GM18907 (cell line): ENCODE measurements at regions not wholly inside any gene's neighbourhood (a gene's known extent, or its start where the extent isn't known, plus 50 kb on each side); places are given as distances from the start of the nearest gene placed in this dataset.
"Not testable (repeated sequence)": the region's sequence is repeated elsewhere in the genome, so short reads cannot be mapped to it uniquely, and the experiment has no call there.

Experiments used
- ATAC-seq: cut with Tn5 transposase; IDR thresholded peaks from one replicate; pipeline ENCODE4 v1.9.1; 2021; ENCODE audit warnings: mild to moderate bottlenecking, moderate library complexity; ENCODE audit not compliant: unreplicated experiment

DNA sequence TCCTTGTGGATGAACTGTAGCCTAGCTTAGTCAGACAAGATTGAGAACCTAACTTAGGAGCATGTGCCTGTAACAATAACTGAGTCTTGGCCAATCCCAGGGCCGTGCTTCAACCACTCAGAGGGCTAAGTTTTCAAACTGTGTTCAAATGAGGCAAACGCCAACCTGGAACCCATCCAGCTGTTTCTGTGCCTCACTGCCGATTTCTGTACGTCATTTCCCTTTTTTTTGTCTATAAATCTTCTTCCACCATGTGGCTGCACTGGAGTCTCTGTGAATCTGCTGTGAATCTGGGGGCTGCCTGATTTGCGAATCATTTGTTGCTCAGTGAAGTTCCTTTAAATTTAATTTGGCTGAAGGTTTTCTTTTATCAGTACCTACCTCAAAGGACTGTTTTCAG, 115.0 kb upstream of the CHD6 start:
- no peak for ATAC-seq

DNA sequence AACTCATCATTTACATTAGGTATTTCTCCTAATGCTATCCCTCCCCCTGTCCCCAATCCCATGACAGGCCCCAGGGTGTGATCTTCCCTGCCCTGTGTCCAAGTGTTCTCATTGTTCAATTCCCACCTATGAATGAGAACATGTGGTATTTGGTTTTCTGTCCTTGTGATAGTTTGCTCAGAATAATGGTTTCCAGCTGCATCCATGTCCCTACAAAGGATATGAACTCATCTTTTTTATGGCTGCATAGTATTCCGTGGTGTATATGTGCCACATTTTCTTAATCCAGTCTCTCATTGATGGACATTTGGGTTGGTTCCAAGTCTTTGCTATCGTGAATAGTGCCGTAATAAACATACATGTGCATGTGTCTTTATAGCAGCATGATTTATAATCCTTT, 113.0 kb upstream of the CHD6 start:
- ATAC-seq: not testable (repeated sequence)

DNA sequence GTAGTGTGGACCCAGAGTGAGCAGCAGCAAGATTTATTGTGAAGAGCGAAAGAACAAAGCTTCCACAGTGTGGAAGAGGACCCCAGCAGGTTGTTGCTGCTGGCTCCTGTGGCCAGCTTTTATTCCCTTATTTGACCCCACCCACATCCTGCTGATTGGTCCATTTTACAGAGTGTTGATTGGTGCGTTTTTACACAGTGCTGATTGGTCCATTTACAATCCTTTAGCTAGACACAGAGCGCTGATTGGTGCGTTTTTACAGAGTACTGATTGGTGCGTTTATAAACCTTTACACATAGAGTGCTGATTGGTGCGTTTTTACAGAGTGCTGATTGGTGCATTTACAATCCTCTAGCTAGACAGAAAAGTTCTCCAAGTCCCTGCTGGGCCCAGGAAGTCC, 109.5 kb upstream of the CHD6 start:
- not testable (repeated sequence) for ATAC-seq

DNA sequence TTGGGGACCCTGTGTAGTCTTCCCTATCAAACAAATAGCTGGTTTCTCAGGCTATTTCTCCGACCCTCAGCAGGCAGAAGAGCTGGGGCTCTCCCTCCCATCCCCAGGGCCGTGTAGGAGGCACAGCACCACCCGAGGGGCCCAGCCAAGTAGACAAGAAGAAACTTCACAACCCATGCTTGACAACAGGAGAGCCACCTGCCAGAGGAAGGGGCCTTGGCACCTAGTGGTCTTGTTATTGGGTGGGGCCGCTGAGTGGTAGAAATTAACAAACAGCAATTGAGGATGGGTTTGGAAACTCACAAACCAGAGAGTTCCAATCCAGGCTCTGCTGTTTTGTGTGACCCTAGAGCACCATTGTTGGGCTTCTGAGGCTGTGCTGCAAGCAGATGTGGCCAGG, 108.5 kb upstream of the CHD6 start:
- no peak for ATAC-seq

DNA sequence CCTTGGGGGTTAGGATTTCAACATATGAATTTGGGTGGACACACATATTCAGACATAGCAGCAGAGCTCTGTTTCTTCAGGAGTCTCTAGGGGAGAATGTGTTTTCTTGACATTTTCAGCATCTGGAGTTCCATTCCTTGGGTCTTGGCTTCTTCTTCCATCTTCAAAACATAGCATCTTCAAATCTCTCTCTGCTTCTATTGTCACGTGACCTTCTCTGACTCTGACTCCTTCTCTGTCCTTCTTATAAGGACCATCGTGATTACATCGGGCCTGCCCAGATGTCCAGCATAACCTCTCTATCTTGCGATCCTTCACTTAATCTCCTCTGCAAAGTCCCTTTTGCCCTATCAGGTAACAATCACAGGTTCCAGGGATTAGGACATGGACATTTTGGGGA, 101.0 kb upstream of the CHD6 start:
- no peak for ATAC-seq

DNA sequence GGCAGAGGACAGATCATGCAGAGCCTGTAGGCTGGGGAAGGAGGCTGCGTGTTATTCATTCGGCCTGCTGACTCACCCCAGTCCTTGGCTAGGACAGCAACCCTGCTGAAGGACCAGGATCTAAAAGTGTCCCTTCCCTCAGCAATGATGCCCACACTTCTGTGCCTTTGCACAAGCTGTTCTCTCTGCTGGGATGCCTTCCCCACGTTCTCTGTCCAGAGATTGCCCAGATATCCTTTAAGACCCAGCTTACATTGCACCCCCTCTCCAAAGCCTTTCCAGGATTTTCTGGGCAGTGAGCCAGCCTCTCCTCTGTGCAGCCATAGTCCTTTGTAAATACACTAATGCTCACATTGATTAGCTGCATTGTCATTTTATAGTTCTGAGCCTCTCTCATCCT, 99.3 kb upstream of the CHD6 start:
- ATAC-seq: no peak

DNA sequence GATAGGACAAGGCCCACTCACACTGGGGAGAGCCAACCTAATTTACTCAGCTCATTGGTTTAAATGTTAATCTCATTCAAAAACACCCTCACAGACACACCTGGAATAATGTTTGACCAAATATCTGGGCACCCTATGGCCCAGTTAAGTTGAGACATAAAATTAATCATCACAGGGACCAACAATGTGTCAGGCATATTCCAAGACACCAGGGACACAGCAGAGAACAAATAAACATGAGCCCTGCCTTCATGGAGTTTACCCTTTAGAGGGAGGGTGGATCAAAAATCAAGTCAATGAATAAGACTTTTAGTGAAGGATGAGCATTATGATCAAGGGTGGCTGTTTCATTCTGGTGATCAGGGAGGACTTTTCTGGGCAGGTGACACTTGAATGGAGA, 98.7 kb upstream of the CHD6 start:
- ATAC-seq: no peak

DNA sequence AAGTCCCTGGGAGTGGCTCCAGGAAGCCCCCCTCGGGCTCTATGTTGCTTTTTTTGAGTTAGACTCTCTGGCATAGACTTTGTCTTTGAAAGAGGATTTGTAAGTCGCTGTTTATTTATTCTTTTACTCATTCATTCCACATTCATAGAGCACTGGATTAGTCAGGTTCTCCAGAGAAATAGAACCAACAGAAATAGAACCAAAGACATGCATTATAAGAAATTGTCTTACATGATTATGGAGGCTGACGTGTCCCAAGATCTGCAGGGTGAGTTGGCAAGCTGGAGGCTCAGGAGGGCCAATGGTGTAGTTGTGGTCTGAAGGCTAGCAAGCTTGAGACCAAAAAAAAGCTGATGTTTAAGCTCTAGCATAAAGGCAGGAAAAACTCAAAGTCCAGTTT, 98.3 kb upstream of the CHD6 start:
- no peak for ATAC-seq

DNA sequence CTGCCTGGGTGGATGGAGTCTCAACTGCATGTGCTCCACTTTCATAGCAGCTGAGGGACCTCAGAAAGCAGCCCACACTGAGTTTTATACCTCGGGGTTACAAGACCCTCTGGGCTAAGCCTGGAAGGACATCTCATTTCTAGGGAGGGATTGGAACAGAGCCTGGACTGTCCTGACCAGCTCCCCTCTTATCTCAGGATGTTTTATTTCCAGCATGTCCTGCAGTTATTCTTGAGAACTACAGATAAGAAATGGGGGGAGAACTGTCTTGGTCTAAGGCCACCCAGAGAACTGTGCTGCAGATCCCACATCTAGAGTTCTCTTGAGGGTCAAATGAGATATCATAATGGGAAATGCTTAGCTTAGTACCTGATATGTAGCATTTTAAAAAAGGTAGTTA, 97.3 kb upstream of the CHD6 start:
- ATAC-seq: no peak

DNA sequence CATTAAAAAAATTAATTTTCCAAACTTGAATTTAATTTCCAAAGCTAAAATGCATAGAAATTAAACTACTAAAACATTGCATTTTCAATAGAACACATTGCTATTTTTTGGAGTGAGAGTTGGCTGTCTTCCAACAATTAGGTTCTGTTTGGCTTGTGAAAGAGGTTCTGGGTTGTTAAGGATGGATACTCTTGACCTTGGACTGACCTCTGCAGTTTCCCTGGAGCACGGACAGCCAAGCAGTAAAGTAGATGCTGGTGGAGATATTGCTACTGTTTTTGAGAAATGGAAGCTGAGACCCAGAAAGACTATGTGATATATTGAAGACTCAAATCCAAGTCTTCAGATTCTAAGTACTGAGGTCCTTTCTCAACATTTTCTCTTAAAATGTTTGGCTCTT, 95.9 kb upstream of the CHD6 start:
- ATAC-seq: no peak

DNA sequence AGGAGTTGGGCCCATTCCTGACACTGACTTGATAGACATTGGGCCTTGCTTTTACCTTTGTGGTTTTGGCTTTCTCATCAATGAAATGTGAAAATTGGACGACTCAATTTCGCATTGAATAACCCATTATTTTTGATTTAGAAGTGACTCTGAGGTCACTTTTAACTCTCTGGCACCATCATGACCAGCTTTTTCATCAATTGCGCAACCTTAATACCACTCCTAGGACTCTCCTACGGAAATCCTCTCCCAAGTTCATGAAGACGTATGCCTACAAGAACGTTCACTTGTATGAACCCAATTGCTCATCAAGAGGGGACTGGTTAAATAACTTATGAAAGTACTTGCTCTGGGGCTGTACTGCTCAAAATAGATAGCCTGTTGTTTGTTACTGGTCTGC, 86.7 kb upstream of the CHD6 start:
- no peak for ATAC-seq

DNA sequence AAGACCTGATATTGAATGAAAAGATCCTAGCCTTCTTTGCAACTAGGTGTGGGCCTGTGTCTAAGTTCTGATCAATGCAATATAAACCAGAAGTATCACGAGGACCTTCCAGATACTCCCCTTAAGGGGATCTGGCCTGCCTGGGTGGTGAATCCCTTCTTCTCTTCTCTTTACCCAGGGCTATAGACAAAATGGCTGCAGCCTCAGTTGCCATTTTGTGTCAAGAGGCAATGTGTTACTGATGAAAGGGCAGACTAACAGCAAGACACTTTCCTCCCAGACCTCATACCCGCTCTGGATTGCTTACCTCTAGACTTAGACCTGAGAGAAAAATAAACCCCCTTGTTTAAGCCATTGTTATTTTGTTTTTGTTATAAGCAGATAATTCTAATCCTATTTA, 84.5 kb upstream of the CHD6 start:
- ATAC-seq: no peak

DNA sequence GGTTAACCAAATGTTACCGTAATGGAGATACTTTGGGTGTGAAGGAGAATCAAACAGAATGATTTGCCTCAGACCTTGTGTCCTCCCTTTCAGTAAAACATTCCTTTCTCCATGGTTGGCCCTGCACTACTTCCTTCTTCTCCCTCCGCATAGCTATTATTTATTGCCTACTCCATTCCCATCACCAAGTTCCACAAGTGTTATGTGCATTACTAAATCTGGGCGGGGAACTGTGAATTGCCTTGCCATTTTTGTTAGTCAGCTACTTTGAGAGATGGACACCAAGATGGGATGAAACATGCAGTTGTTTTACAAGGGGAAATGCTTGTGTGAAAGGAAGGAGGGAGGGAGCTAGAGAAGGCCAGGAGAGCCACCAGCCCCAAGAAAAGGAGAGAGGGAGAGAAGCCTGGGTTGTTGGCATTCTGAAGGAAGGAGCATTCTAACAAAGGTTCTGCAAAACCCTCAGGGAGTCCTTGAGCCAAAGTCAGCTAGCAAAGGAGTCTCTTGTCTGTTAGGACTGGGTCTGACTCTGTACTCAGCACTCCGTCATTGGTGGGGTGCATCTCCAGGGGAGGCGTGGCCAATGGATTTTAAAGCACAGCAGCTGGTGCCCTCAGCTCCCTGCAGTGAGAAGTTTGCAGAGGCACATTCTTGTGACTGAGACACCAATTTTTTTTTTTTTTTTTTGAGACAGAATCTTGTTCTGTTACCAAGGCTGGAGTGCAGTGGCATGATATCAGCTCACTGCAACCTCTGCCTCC, 83.6 kb upstream of the CHD6 start:
- no peak for ATAC-seq

DNA sequence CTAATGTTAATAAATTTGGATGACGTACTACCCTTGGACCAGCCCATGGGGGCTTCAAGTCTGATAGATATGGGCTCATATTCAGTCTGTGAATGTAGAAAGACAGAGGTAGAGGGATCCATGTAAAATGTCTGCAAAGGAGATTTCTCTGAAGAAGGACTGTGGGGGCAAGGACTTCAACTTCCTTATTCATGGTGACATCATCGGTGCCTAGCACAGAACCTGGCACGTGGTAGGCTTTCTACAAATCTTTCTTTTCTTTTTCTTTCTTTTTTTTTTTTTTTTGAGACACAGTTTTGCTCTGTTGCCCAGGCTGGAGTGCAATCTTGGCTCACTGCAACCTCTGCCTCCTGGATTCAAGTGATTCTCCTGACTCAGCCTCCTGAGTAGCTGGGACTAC, 81.5 kb upstream of the CHD6 start:
- not testable (repeated sequence) for ATAC-seq

DNA sequence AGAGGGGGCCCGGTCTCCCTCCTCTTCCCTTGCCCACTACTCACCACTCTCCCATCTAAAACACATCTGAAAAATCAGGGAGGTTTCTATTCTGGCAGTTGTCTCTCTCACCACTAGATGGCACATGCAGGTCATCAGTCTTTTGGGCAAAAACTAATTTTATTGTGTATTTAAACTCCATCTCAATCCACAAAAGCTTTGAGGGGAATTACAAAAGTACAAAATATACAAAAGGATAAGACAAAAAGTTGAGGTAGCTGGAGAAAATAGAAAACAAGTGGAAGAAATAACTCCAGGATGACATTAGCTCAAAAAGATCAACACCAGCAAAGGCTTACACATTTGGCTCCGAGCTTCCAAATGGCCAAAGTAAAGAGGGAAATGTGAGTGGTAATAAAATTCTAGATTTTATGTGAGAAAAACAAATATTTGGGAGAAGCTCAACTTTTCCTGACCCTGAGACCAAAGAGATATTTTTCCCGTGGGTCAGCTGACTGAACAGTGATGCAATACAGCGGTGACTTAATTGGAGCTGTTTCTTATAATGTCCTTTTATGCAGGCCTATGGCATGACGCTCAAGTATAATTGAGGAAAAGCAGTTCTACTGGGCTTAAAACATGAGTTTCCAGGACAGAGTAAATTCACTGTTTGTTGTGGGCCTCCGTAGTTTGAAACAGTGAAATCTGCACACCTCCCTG, 79.8 kb upstream of the CHD6 start:
- no peak for ATAC-seq

DNA sequence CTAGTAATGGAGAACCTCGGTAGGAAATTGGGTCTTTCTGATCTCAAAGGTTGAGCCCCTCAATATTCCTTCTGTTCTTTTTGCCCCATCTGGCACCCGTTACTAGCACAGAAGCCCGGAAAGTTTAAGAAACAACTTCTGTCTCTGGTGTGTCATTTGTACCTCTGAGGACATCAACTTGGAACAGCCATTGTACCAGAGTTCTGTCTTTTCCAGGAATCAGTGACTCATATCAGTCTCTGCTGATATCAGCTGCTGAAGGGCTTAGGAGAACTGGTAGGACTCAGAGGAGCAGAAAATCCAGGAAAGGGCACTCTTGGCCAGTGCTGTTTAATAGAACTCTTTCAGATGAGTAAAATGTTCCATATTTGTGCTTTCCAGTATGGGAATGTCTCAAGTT, 78.3 kb upstream of the CHD6 start:
- ATAC-seq: no peak

DNA sequence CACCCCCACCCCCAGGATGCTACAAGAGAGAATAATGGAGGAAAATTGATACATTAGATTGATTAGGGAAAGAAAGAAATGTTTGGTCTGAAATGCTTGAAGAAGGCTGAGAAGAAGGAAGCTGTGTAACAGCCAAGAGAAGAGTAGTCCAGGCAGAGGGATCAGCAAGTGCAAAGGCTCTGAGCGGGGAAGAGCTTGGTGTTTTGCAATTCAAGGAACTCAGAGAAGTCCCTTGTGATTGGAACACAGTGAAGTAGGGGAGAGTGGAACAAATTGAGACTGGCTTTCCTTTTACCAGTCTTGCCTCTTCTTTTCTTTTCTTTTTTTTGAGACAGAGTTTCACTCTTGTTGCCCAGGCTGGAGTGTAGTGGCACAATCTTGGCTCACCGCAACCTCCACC, 76.6 kb upstream of the CHD6 start:
- ATAC-seq: no peak

DNA sequence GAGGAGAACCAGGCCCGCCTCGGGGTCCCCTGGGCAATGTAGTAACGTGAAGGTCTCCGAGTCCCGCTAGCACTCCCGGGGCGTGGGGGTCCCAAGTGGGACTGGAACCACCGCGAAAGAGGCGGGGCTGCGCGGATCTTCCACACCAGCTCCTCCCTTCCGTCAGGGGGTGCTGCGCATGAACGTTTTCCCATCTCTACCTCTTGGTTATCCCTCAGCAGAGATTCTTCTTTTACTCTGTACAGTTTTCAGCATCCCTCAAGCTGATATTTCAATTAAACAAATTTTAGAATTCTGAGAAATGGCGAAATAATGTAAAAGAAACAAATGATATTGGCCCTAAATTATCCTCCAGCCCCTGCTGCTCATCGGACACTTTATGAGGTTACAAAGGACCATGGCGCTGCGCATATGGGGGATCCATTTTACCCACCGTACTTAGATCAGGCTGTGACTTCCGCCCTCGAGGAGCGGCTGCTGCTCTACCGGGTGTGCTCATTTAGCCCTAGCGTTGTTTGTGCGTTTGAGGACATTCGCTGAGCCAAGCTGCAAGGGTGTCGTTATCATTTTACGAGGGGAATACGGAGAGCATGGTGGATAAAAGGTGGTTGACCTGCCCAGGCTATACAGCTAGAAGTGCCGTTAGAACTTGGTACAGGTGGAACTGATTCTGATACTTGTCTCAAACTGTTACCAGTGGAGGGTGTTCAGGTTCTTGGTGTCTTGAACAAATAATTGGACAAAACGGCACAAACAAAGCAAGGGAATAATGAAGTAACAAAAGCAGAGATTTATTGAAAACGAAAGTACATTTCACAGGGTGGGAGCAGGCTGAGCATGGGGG, 75.2 kb upstream of the CHD6 start:
- ATAC-seq: peak; percentile 90

DNA sequence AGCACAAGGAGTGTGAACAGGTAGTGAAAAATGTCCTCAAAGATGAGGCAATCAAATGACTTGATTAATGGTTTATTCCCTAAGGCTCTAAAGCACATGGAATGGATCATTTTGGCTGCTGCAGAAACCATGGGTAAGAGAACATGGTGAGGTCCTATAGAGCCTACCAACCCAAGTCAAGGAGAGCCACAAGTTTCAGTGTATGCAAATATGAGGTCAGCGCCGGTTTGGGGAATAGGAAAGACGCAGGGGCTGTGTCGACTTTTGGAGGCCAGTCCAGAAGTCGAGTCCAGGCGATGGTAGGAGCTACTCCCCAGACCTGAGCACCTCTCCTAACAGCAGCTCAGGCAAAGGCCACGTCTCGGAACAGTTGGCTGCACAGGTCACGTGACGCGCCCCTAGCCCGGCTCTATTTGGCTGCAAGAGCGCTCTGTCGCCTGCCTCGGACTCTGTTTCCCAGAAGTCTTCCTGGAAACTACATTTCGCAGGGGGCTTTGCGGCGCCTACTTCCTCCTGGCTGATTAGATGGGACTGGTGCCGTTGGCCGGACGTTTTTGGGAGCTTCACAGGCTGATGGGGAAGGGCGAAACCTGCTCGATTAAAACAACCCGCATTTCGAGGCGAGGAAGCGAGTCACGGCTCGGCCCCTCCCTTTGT, 74.4 kb upstream of the CHD6 start:
- ATAC-seq: peak; percentile 63

DNA sequence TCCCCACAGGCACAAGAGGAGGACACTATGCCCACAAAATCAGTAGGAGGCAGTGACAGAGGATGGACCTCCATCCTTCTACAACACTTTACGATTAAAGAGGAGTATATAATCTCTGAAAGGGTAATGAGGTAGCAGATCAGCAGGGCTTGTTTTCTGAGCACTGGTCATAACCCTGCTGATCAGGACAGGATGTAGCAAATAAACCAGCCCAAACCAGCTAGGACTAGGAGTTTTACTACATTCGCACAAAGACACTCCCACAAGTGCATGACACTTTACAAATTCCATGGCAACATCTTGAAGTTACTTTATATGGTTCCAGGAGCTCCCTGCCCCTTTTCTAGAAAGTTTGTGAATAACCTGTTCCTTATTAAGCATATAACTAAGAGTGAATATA, 73.3 kb upstream of the CHD6 start:
- no peak for ATAC-seq

DNA sequence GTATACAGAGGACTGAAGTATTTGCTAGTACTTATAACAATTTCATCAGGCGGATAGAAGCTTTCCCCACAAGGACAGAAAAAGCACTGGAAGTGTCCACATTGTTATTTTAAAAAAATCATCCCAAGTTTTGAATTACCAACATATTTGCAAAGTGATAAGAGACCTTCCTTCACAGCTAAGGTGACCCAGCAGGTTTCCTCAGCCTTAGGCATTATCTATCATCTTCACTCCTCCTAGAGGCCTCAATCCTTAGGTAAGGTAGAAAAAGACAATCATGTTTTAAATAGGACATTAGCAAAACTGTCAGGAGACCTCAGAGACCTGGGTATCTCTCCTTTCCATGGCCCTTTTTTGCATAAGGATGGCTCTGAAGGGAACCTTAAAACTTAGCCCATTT, 72.5 kb upstream of the CHD6 start:
- ATAC-seq: no peak
